A673 (cell line): ENCODE measurements at regions not wholly inside any gene's neighbourhood (a gene's known extent, or its start where the extent isn't known, plus 50 kb on each side); places are given as distances from the start of the nearest gene placed in this dataset.

Experiments
- BruUV-seq: library from RNA; stranded (reverse); fragments of 400-500 nt; replicated peaks from 2 replicates; lab custom pipeline; 2021; lab: Mats Ljungman, UMichigan
- CTCF ChIA-PET: fragments of 300-600 bp; sonication (Branson Sonifier 250); formaldehyde crosslinking; loops from one replicate; lab custom pipeline; 2022; ENCODE audit warnings: antibody characterized with exemption; lab: Charles Lee
- POLR2A ChIA-PET: fragments of 300-600 bp; sonication (Branson Sonifier 250); formaldehyde crosslinking; loops from one replicate; lab custom pipeline; 2022; ENCODE audit warnings: antibody characterized with exemption; ENCODE audit not compliant: low non-redundant PET; lab: Charles Lee
- DNase-seq: peaks from one replicate; pipeline ENCODE4 v3.0.0-alpha.2; 2015; ENCODE audit warnings: low spot score
- H3K27ac ChIP-seq: fragments of 200-600 bp; sonication (generic); 2 replicates; pipeline ENCODE4 v1.5.1; 2016; ENCODE audit warnings: mixed run types, low read depth, mild to moderate bottlenecking, mixed read lengths, antibody characterized with exemption, low read length; ENCODE audit not compliant: poor library complexity, severe bottlenecking
- H3K27me3 ChIP-seq: fragments of 200-600 bp; sonication (generic); replicated peaks from 2 replicates; pipeline ENCODE4 v1.6.1; 2017; ENCODE audit warnings: mixed run types, low read depth, mild to moderate bottlenecking, mixed read lengths, antibody characterized with exemption, low read length; ENCODE audit not compliant: insufficient read depth, poor library complexity
- H3K36me3 ChIP-seq: fragments of 200-600 bp; sonication (generic); 2 replicates; pipeline ENCODE4 v1.6.1; 2016; ENCODE audit warnings: mixed run types, mild to moderate bottlenecking, mixed read lengths, antibody characterized with exemption, low read length; ENCODE audit not compliant: insufficient read depth, poor library complexity, severe bottlenecking
- H3K4me1 ChIP-seq: fragments of 200-600 bp; sonication (generic); 2 replicates; pipeline ENCODE4 v1.6.1; 2017; ENCODE audit warnings: mixed run types, mild to moderate bottlenecking, mixed read lengths, antibody characterized with exemption, low read length; ENCODE audit not compliant: insufficient read depth, poor library complexity, severe bottlenecking
- H3K4me3 ChIP-seq: fragments of 200-600 bp; sonication (generic); 2 replicates; pipeline ENCODE4 v1.5.1; 2016; ENCODE audit warnings: low read depth, mixed run types, mild to moderate bottlenecking, mixed read lengths, low read length; ENCODE audit not compliant: poor library complexity, severe bottlenecking
- H3K9me3 ChIP-seq: fragments of 200-600 bp; sonication (generic); 2 replicates; pipeline ENCODE4 v1.6.1; 2016; ENCODE audit warnings: mixed run types, low read depth, mild to moderate bottlenecking, mixed read lengths, antibody characterized with exemption, low read length; ENCODE audit not compliant: poor library complexity, severe bottlenecking
- EZH2 ChIP-seq: fragments of 200-600 bp; sonication (generic); IDR thresholded peaks from 2 replicates; pipeline ENCODE4 v1.6.1; 2017; ENCODE audit warnings: borderline replicate concordance, low read depth, mild to moderate bottlenecking, mixed read lengths, antibody characterized with exemption, low read length; ENCODE audit not compliant: poor library complexity, severe bottlenecking
- intact Hi-C: fragments of 100-400 bp; cut with micrococcal nuclease; formaldehyde crosslinking; loops from one replicate; pipeline ENCODE4 v1.10.0; 2022; ENCODE audit not compliant: unreplicated experiment
- TF ChIP-seq, protein P1 (sequence below): fragments of 300-800, 200-600 bp; sonication (generic); conservative IDR thresholded peaks from 2 replicates; pipeline ENCODE4 v1.5.1; 2017; ENCODE audit warnings: low read depth, mild to moderate bottlenecking, antibody characterized with exemption, low read length, moderate library complexity, mixed read lengths

DNA sequence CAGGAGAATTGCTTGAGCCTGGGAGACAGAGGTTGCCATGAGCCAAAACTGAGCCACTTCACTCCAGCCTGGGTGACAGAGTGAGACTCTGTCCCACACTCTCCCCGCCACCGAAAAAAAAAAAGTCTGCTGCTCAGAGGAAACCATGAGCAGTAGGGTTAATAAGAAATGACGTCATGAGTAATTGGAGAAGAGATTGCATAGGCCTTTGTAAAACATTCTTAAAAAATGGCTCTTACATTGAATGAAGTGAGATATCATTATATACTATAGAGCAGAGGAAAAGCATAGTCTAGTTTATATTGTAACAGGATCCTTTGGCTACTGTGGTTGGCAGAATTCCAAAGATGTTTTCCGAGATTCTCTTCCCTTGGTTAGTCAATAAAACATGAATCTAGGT is 228.2 kb downstream of the PCDH20 start:
- peak; percentile 18 for DNase-seq
- Histone ChIP-seq H3K36me3 (no peaks in the 10 kb centered on the region), H3K4me3 (no peak overlapping the region), H3K9me3 (no peaks in the 10 kb centered on the region), H3K27me3 (no peaks in the 10 kb centered on the region), H3K4me1 (no peaks in the 10 kb centered on the region), H3K27ac (no peak overlapping the region)
- ChIA-PET CTCF (no interaction called here), POLR2A (no interaction called here)
- intact Hi-C loops, result no loop called here
- no TSS peak for BruUV-seq
- TF ChIP-seq, protein P1, sequence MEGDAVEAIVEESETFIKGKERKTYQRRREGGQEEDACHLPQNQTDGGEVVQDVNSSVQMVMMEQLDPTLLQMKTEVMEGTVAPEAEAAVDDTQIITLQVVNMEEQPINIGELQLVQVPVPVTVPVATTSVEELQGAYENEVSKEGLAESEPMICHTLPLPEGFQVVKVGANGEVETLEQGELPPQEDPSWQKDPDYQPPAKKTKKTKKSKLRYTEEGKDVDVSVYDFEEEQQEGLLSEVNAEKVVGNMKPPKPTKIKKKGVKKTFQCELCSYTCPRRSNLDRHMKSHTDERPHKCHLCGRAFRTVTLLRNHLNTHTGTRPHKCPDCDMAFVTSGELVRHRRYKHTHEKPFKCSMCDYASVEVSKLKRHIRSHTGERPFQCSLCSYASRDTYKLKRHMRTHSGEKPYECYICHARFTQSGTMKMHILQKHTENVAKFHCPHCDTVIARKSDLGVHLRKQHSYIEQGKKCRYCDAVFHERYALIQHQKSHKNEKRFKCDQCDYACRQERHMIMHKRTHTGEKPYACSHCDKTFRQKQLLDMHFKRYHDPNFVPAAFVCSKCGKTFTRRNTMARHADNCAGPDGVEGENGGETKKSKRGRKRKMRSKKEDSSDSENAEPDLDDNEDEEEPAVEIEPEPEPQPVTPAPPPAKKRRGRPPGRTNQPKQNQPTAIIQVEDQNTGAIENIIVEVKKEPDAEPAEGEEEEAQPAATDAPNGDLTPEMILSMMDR, result no peak
- no peak for TF ChIP-seq EZH2

- H3K27ac ChIP-seq, result no peak overlapping the region
- H3K4me1 ChIP-seq, result no peaks in the 10 kb centered on the region
- H3K9me3 ChIP-seq, result no peaks in the 10 kb centered on the region
- ChIA-PET POLR2A (interaction anchor here (0.6 kb wide), 1 partner anchor 305 kb away, joined by 5 read pairs; no protein-coding TSS in a partner anchor), CTCF (interaction anchor here (0.6 kb wide), 1 partner anchor 8 kb away, joined by 4 read pairs; no protein-coding TSS in a partner anchor)
- H3K36me3 ChIP-seq, result no peaks in the 10 kb centered on the region
- no peak for DNase-seq
- TF ChIP-seq, protein P1, result no peak
- TF ChIP-seq EZH2, result no peak
- H3K4me3 ChIP-seq, result no peak overlapping the region
- intact Hi-C loops, result no loop called here
- H3K27me3 ChIP-seq, result no peaks in the 10 kb centered on the region
- BruUV-seq, result no TSS peak
These were observed 232.0 kb downstream of the PCDH20 start for GRCh38 chr13:61183670-61184069.

DNA sequence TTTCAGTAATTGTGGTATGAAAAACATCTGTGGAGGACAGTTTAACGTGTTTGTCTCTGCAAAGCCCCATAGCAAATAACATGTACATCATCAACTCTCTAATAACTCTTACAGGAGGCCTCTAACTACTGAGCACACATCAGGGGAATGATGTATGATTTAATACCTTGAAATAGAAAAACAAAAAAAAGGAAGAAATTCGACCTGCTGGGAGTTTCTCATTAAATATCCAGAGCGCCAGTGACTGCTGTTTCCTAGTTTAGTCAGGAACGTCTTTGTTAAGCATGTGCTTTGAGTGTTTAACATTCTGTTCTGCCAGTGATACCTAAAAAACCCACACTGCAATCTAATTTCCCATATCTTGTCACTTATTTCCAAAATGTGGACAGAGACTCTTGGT is 235.4 kb downstream of the PCDH20 start:
- no peak overlapping the region for H3K27ac ChIP-seq

More for the DNA sequence above, 235.4 kb downstream of the PCDH20 start:
- Histone ChIP-seq H3K4me3 (no peak overlapping the region), H3K36me3 (no peaks in the 10 kb centered on the region), H3K9me3 (no peaks in the 10 kb centered on the region), H3K4me1 (no peaks in the 10 kb centered on the region), H3K27me3 (no peaks in the 10 kb centered on the region)
- no TSS peak for BruUV-seq
- ChIA-PET CTCF (no interaction called here), POLR2A (no interaction called here)
- no peak for DNase-seq
- TF ChIP-seq, protein P1, result no peak
- no peak for TF ChIP-seq EZH2
- intact Hi-C loops, result no loop called here
